Pulmonary artery endothelial cell (primary cell): ENCODE measurements at regions not wholly inside any gene's neighbourhood (a gene's known extent, or its start where the extent isn't known, plus 50 kb on each side); places are given as distances from the start of the nearest gene placed in this dataset.
"Not testable (repeated sequence)": the region's sequence is repeated elsewhere in the genome, so short reads cannot be mapped to it uniquely, and the experiment has no call there.

Experiments used
- DNase-seq: peaks from one replicate; pipeline ENCODE4 v3.0.0-alpha.2; 2011; ENCODE audit warnings: low read depth, low spot score

- no peak for DNase-seq
These were observed 86.1 kb downstream of the RAP2A start for GRCh38 chr13:97520061-97520460.

- no peak for DNase-seq
These were observed 86.9 kb downstream of the RAP2A start for GRCh38 chr13:97520866-97521265.

- no peak for DNase-seq
These were observed 87.8 kb downstream of the RAP2A start for GRCh38 chr13:97521726-97522125.

- DNase-seq = no peak
These were observed 88.3 kb downstream of the RAP2A start for GRCh38 chr13:97522243-97522642.

GRCh38 chr13:97526556-97526955 is 92.6 kb downstream of the RAP2A start:
- DNase-seq = no peak

GRCh38 chr13:97528518-97528917 is 94.5 kb downstream of the RAP2A start:
- DNase-seq = no peak

GRCh38 chr13:97534540-97534939 is 100.6 kb downstream of the RAP2A start:
- no peak for DNase-seq

GRCh38 chr13:97535614-97536013 is 101.6 kb downstream of the RAP2A start:
- DNase-seq = no peak

- DNase-seq = no peak
These were observed 103.1 kb downstream of the RAP2A start for GRCh38 chr13:97537110-97537509.

GRCh38 chr13:97538203-97538602 is 104.2 kb downstream of the RAP2A start:
- DNase-seq = no peak

- no peak for DNase-seq
These were observed 106.0 kb downstream of the RAP2A start for GRCh38 chr13:97539651-97540610.

GRCh38 chr13:97540696-97541095 is 106.7 kb downstream of the RAP2A start:
- no peak for DNase-seq

GRCh38 chr13:97542102-97542685 is 108.2 kb downstream of the RAP2A start:
- DNase-seq = no peak

- no peak for DNase-seq
These were observed 110.2 kb downstream of the RAP2A start for GRCh38 chr13:97544031-97544765.

GRCh38 chr13:97544971-97545499 is 111.1 kb downstream of the RAP2A start:
- not testable (repeated sequence) for DNase-seq

GRCh38 chr13:97548138-97548537 is 114.2 kb downstream of the RAP2A start:
- no peak for DNase-seq

GRCh38 chr13:97548711-97549110 is 114.7 kb downstream of the RAP2A start:
- no peak for DNase-seq

- no peak for DNase-seq
These were observed 115.2 kb downstream of the RAP2A start for GRCh38 chr13:97549201-97549600.

GRCh38 chr13:97554496-97554895 is 120.5 kb downstream of the RAP2A start:
- DNase-seq = no peak

- no peak for DNase-seq
These were observed 121.1 kb downstream of the RAP2A start for GRCh38 chr13:97555034-97555433.

- DNase-seq = no peak
These were observed 125.1 kb downstream of the RAP2A start for GRCh38 chr13:97559030-97559429.

GRCh38 chr13:97559981-97560380 is 126.0 kb downstream of the RAP2A start:
- no peak for DNase-seq
